PC-3 (cell line): ENCODE measurements at regions not wholly inside any gene's neighbourhood (a gene's known extent, or its start where the extent isn't known, plus 50 kb on each side); places are given as distances from the start of the nearest gene placed in this dataset.

ENCODE experiments used
- ATAC-seq: fragments of 200-7000 bp; cut with Tn5 transposase; 2 replicates; pipeline ENCODE4 v1.9.1; 2020; ENCODE audit warnings: mild to moderate bottlenecking, moderate library complexity
- BruUV-seq: library from RNA; stranded (reverse); fragments of 400-500 nt; replicated peaks from 2 replicates; lab custom pipeline; 2021; lab: Mats Ljungman, UMichigan
- CTCF ChIA-PET: fragments of 300-600 bp; sonication (Branson Sonifier 250); formaldehyde crosslinking; loops from one replicate; lab custom pipeline; 2022; ENCODE audit warnings: antibody characterized with exemption; lab: Charles Lee
- POLR2A ChIA-PET: fragments of 300-600 bp; sonication (Branson Sonifier 250); formaldehyde crosslinking; loops from one replicate; lab custom pipeline; 2022; ENCODE audit warnings: antibody characterized with exemption; ENCODE audit not compliant: unreplicated experiment; lab: Charles Lee
- DNase-seq: peaks from one replicate; pipeline ENCODE4 v3.0.0-alpha.2; 2015
- H2AFZ ChIP-seq: fragments of 300-600 bp; sonication (generic); 2 replicates; pipeline ENCODE4 v1.6.0; 2016; ENCODE audit warnings: antibody characterized with exemption, low read length
- H3F3A ChIP-seq: fragments of 300-600 bp; sonication (generic); one replicate; pipeline ENCODE4 v1.6.0; 2017; ENCODE audit warnings: antibody characterized with exemption, low read length, control low read depth, mild to moderate bottlenecking; ENCODE audit not compliant: unreplicated experiment
- H3K27ac ChIP-seq: fragments of 300-600 bp; sonication (generic); 2 replicates; pipeline ENCODE4 v1.5.1; 2016; ENCODE audit warnings: mild to moderate bottlenecking, low read length
- H3K27me3 ChIP-seq: fragments of 300-600 bp; sonication (generic); 2 replicates; pipeline ENCODE4 v1.6.1; 2016; ENCODE audit warnings: low read length, mixed read lengths
- H3K36me3 ChIP-seq: fragments of 300-600 bp; sonication (generic); 2 replicates; pipeline ENCODE4 v1.6.1; 2016; ENCODE audit warnings: low read depth, mixed run types, low read length, mixed read lengths
- H3K4me1 ChIP-seq: fragments of 300-600 bp; sonication (generic); 2 replicates; pipeline ENCODE4 v1.5.1; 2016; ENCODE audit warnings: low read length; ENCODE audit not compliant: insufficient read depth
- H3K4me2 ChIP-seq: fragments of 300-600 bp; sonication (generic); 2 replicates; pipeline ENCODE4 v1.6.0; 2016; ENCODE audit warnings: low read length
- H3K4me3 ChIP-seq: fragments of 300-600 bp; sonication (generic); 2 replicates; pipeline ENCODE4 v1.5.1; 2016; ENCODE audit warnings: mild to moderate bottlenecking, low read length, mixed read lengths
- H3K79me2 ChIP-seq: fragments of 300-600 bp; sonication (generic); 2 replicates; pipeline ENCODE4 v1.6.1; 2017; ENCODE audit warnings: low read length, mixed read lengths
- H3K9ac ChIP-seq: fragments of 300-600 bp; sonication (generic); 2 replicates; pipeline ENCODE4 v1.6.0; 2016; ENCODE audit warnings: mild to moderate bottlenecking, low read length
- H3K9me2 ChIP-seq: fragments of 300-600 bp; sonication (generic); replicated peaks from 2 replicates; pipeline ENCODE4 v1.6.1; 2016; ENCODE audit warnings: mixed run types, low read length, mixed read lengths
- H3K9me3 ChIP-seq: fragments of 300-600 bp; sonication (generic); 2 replicates; pipeline ENCODE4 v1.6.1; 2016; ENCODE audit warnings: low read length, mixed read lengths
- H4K20me1 ChIP-seq: fragments of 300-600 bp; sonication (generic); 2 replicates; pipeline ENCODE4 v1.6.1; 2016; ENCODE audit warnings: low read length, mixed read lengths
- EZH2 ChIP-seq: fragments of 300-600 bp; sonication (generic); IDR thresholded peaks from one replicate; pipeline ENCODE4 v1.6.1; 2017; ENCODE audit warnings: antibody characterized with exemption, mild to moderate bottlenecking, low read length; ENCODE audit not compliant: unreplicated experiment
- EZH2phosphoT487 ChIP-seq: fragments of 300-600 bp; sonication (generic); IDR thresholded peaks from 2 replicates; pipeline ENCODE4 v1.6.1; 2018; ENCODE audit warnings: mild to moderate bottlenecking, antibody characterized with exemption, low read length, borderline replicate concordance
- intact Hi-C: fragments of 100-400 bp; cut with micrococcal nuclease; formaldehyde crosslinking; loops from 2 replicates; pipeline ENCODE4 v1.9.0; 2023
- TF ChIP-seq, protein P1 (sequence below): fragments of 300-600 bp; sonication (generic); conservative IDR thresholded peaks from 2 replicates; pipeline ENCODE4 v1.5.1; 2017; ENCODE audit warnings: antibody characterized with exemption, low read depth, mild to moderate bottlenecking, low read length

DNA sequence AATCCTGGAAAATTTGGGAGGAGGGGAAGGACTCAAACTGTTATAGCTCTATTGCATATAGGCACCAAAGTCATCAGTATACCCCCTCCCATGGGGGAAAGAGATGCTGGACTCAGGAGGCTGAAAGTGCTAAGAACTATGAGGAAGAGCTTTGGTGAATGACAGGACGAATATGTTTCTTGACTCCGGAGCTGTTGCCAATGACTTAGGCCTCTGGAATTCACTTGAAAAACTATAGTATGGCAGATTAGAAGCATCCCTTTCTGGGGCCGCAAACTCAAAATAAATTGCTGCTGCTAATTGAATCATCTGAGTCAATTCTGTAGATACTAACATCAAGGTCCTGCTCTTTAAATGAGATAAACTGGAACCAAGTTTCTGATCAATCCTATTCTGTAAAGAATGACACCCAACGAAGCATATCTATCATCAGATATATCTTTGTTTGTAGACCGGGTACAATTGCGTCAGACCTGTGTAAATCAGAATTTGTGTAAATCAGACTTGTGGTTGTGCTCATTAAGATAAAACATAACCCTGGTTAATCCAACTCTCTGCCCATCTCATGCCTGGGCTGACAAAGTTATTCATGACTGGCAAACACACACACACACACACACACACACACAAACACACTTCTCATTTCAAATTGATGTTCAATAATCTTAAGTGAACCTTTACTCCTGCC, 1793.8 kb upstream of the PCDH20 start:
- TF ChIP-seq, protein P1, sequence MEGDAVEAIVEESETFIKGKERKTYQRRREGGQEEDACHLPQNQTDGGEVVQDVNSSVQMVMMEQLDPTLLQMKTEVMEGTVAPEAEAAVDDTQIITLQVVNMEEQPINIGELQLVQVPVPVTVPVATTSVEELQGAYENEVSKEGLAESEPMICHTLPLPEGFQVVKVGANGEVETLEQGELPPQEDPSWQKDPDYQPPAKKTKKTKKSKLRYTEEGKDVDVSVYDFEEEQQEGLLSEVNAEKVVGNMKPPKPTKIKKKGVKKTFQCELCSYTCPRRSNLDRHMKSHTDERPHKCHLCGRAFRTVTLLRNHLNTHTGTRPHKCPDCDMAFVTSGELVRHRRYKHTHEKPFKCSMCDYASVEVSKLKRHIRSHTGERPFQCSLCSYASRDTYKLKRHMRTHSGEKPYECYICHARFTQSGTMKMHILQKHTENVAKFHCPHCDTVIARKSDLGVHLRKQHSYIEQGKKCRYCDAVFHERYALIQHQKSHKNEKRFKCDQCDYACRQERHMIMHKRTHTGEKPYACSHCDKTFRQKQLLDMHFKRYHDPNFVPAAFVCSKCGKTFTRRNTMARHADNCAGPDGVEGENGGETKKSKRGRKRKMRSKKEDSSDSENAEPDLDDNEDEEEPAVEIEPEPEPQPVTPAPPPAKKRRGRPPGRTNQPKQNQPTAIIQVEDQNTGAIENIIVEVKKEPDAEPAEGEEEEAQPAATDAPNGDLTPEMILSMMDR = no peak
- TF ChIP-seq EZH2 (no peak), EZH2phosphoT487 (no peak)

GRCh38 chr13:63208826-63209225, 1793.2 kb upstream of the PCDH20 start:
- POLR2A ChIA-PET = no interaction called here
- no peaks in the 10 kb centered on the region for H4K20me1 ChIP-seq
- CTCF ChIA-PET = no interaction called here
- TF ChIP-seq, protein P1 = no peak
- no peak for TF ChIP-seq EZH2
- TF ChIP-seq EZH2phosphoT487 = no peak
- BruUV-seq = no TSS peak
- no peaks in the 10 kb centered on the region for H3K79me2 ChIP-seq
- no peak overlapping the region for H3K27ac ChIP-seq
- intact Hi-C loops = no loop called here
- DNase-seq (no peak), ATAC-seq (no peak)
- no peaks in the 10 kb centered on the region for H3F3A ChIP-seq
- no peak overlapping the region for H2AFZ ChIP-seq
- H3K36me3 ChIP-seq = no peaks in the 10 kb centered on the region
- no peaks in the 10 kb centered on the region for H3K27me3 ChIP-seq
- H3K4me1 ChIP-seq = no peaks in the 10 kb centered on the region
- H3K9ac ChIP-seq = no peak overlapping the region
- H3K4me3 ChIP-seq = no peak overlapping the region
- no peak overlapping the region for H3K4me2 ChIP-seq
- no peaks in the 10 kb centered on the region for H3K9me2 ChIP-seq
- H3K9me3 ChIP-seq = no peaks in the 10 kb centered on the region

More for the DNA sequence above, 1793.8 kb upstream of the PCDH20 start:
- Histone ChIP-seq H3K4me2 (no peak overlapping the region), H3K9me2 (no peaks in the 10 kb centered on the region), H3K4me1 (no peaks in the 10 kb centered on the region), H3K36me3 (no peaks in the 10 kb centered on the region), H2AFZ (no peak overlapping the region), H3K79me2 (no peaks in the 10 kb centered on the region), H3F3A (no peaks in the 10 kb centered on the region), H3K27me3 (no peaks in the 10 kb centered on the region), H3K27ac (no peak overlapping the region), H4K20me1 (no peaks in the 10 kb centered on the region), H3K9me3 (no peaks in the 10 kb centered on the region), H3K4me3 (no peak overlapping the region), H3K9ac (no peak overlapping the region)
- ATAC-seq (no peak), DNase-seq (no peak)
- intact Hi-C loops = loop anchor here (1.0 kb wide), 1 partner anchor 24 kb away; no protein-coding TSS in a partner anchor
- ChIA-PET POLR2A (no interaction called here), CTCF (no interaction called here)
- BruUV-seq = no TSS peak

- DNase-seq = no peak
- no peak for ATAC-seq
- H3K4me1 ChIP-seq = no peaks in the 10 kb centered on the region
- H2AFZ ChIP-seq = no peak overlapping the region
- no peaks in the 10 kb centered on the region for H3K79me2 ChIP-seq
- no peaks in the 10 kb centered on the region for H3K9me2 ChIP-seq
- no peaks in the 10 kb centered on the region for H4K20me1 ChIP-seq
- no peaks in the 10 kb centered on the region for H3K9me3 ChIP-seq
- H3K9ac ChIP-seq = no peak overlapping the region
- CTCF ChIA-PET = no interaction called here
- intact Hi-C loops = no loop called here
- POLR2A ChIA-PET = interaction anchor here (0.5 kb wide), 1 partner anchor 877 kb away, joined by 3 read pairs; no protein-coding TSS in a partner anchor
- H3K27me3 ChIP-seq = no peaks in the 10 kb centered on the region
- BruUV-seq = no TSS peak
- H3F3A ChIP-seq = no peaks in the 10 kb centered on the region
- H3K4me2 ChIP-seq = no peak overlapping the region
- H3K27ac ChIP-seq = no peak overlapping the region
- no peak overlapping the region for H3K4me3 ChIP-seq
- TF ChIP-seq EZH2 = no peak
- TF ChIP-seq, protein P1 = no peak
- TF ChIP-seq EZH2phosphoT487 = no peak
- H3K36me3 ChIP-seq = no peaks in the 10 kb centered on the region
Observed at GRCh38 chr13:63206461-63206860, 1790.8 kb upstream of the PCDH20 start.
